A549 (cell line): ENCODE measurements at regions not wholly inside any gene's neighbourhood (a gene's known extent, or its start where the extent isn't known, plus 50 kb on each side); places are given as distances from the start of the nearest gene placed in this dataset.

ENCODE experiments used
- ATAC-seq, 2 experiments: fragments of 200-7000 bp in 1 of 2; fragments of >200 bp in 1 of 2; cut with Nextera tagmentation in 1 of 2; cut with Tn5 transposase in 1 of 2; 3 replicates each; pipeline versions ENCODE4 v1.8.0 to v1.9.1; 2018 to 2020; ENCODE audit warnings: mild to moderate bottlenecking in 1 of 2, moderate library complexity in 1 of 2
- CTCF ChIA-PET: fragments of 300-600 bp; sonication (Branson Sonifier 250); formaldehyde crosslinking; extraction: SDS; loops from one replicate; lab custom pipeline; 2021; ENCODE audit warnings: antibody characterized with exemption, inconsistent platforms; lab: Yijun Ruan, JAX
- POLR2A ChIA-PET: fragments of 350-600 bp; formaldehyde crosslinking; extraction: SDS; loops from one replicate; lab custom pipeline; 2021; ENCODE audit warnings: antibody characterized with exemption, inconsistent platforms; lab: Yijun Ruan, JAX
- DNase-seq, 2 experiments: peaks; one replicate each; pipeline versions ENCODE4 v3.0.0 to v3.0.0-alpha.2; 2011 to 2016; ENCODE audit warnings: low read depth in 1 of 2, low spot score in 1 of 2
- FAIRE-seq: peaks from 2 replicates; lab custom pipeline; 2011; peaks lifted over from hg19 to GRCh38; lab: Jason Lieb, UNC
- H3K27ac ChIP-seq, 2 experiments: fragments of >200 bp; sonication (Bioruptor Twin); formaldehyde crosslinking; 3 replicates each; pipeline ENCODE4 v1.5.1; 2016 to 2017
- H3K4me1 ChIP-seq: fragments of >200 bp; sonication (Bioruptor Twin); formaldehyde crosslinking; 3 replicates; pipeline ENCODE4 v1.6.1; 2016
- H3K4me2 ChIP-seq: fragments of >200 bp; sonication (Bioruptor Twin); formaldehyde crosslinking; 3 replicates; pipeline ENCODE4 v1.6.1; 2016
- H3K4me3 ChIP-seq: fragments of >200 bp; sonication (Bioruptor Twin); formaldehyde crosslinking; 3 replicates; pipeline ENCODE4 v1.5.1; 2016
- H3K9me3 ChIP-seq: fragments of >200 bp; sonication (Bioruptor Twin); formaldehyde crosslinking; 3 replicates; pipeline ENCODE4 v1.6.1; 2016
- BCL3 ChIP-seq: fragments of >200 bp; sonication (Bioruptor Twin); formaldehyde crosslinking; IDR thresholded peaks from 3 replicates; pipeline ENCODE4 v1.6.1; 2016
- BHLHE40 ChIP-seq: IDR thresholded peaks from 2 replicates; pipeline ENCODE4 v1.6.1; 2012; ENCODE audit warnings: low read depth, low read length, inconsistent platforms
- CBX8 ChIP-seq: fragments of 200-600 bp; sonication (generic); IDR thresholded peaks from 2 replicates; pipeline ENCODE4 v1.6.1; 2016
- CEBPB ChIP-seq, 2 experiments: fragments of >200 bp in 1 of 2; sonication (Bioruptor Twin) in 1 of 2; formaldehyde crosslinking in 1 of 2; IDR thresholded peaks; 2 replicates each; pipeline ENCODE4 v1.6.1; 2012 to 2016
- CHD2 ChIP-seq: fragments of 150-350 bp; IDR thresholded peaks from 2 replicates; pipeline ENCODE4 v1.6.1; 2014; ENCODE audit warnings: low read length; ENCODE audit not compliant: partially characterized antibody
- CHD4 ChIP-seq: fragments of 200-600 bp; sonication (generic); IDR thresholded peaks from 2 replicates; pipeline ENCODE4 v1.6.1; 2016; ENCODE audit warnings: antibody characterized with exemption, mild to moderate bottlenecking, borderline replicate concordance
- CTCF ChIP-seq: fragments of >200 bp; sonication (Bioruptor Twin); formaldehyde crosslinking; IDR thresholded peaks from 3 replicates; pipeline ENCODE4 v1.5.1; 2016
- HMGXB4 ChIP-seq: fragments of 250-450 bp; sonication (Bioruptor Pico); IDR thresholded peaks from 2 replicates; pipeline ENCODE4 v1.5.0; 2021; ENCODE audit warnings: mild to moderate bottlenecking, moderate library complexity, borderline replicate concordance
- HOXA7 ChIP-seq: fragments of 250-450 bp; sonication (Bioruptor Pico); IDR thresholded peaks from 2 replicates; pipeline ENCODE4 v1.5.0; 2020; ENCODE audit warnings: mild to moderate bottlenecking, moderate library complexity
- HOXB13 ChIP-seq: fragments of 250-450 bp; sonication (Bioruptor Pico); IDR thresholded peaks from 2 replicates; pipeline ENCODE4 v1.5.0; 2020; ENCODE audit warnings: low read depth, mild to moderate bottlenecking, moderate library complexity
- HOXB5 ChIP-seq: fragments of 250-450 bp; sonication (Bioruptor Pico); IDR thresholded peaks from 2 replicates; pipeline ENCODE4 v1.5.0; 2020; ENCODE audit warnings: mild to moderate bottlenecking, moderate library complexity
- JUN ChIP-seq, 2 experiments: fragments of >200 bp; sonication (Bioruptor Twin); formaldehyde crosslinking; IDR thresholded peaks; 2 replicates in 1 of 2; 3 replicates in 1 of 2; pipeline ENCODE4 v1.6.1; 2016 to 2017
- MAFK ChIP-seq: fragments of 450-650 bp; IDR thresholded peaks from 2 replicates; pipeline ENCODE4 v1.6.1; 2014; ENCODE audit not compliant: partially characterized antibody
- MAX ChIP-seq: IDR thresholded peaks from 2 replicates; pipeline ENCODE4 v1.6.1; 2012
- MAZ ChIP-seq: fragments of 150-350 bp; IDR thresholded peaks from 2 replicates; pipeline ENCODE4 v1.6.1; 2014; ENCODE audit warnings: antibody characterized with exemption, low read depth, low read length, borderline replicate concordance
- NPAS2 ChIP-seq: fragments of 250-450 bp; sonication (Bioruptor Pico); IDR thresholded peaks from 2 replicates; pipeline ENCODE4 v1.8.0; 2022; ENCODE audit warnings: mild to moderate bottlenecking, moderate library complexity, borderline replicate concordance
- PBX3 ChIP-seq: IDR thresholded peaks from 2 replicates; pipeline ENCODE4 v1.6.1; 2012
- PHF8 ChIP-seq: fragments of 200-600 bp; sonication (generic); IDR thresholded peaks from 2 replicates; pipeline ENCODE4 v1.6.1; 2016; ENCODE audit warnings: low read depth, mild to moderate bottlenecking, antibody characterized with exemption, moderate library complexity, borderline replicate concordance
- POLR2A ChIP-seq: IDR thresholded peaks from 2 replicates; pipeline ENCODE4 v1.6.1; 2012; ENCODE audit warnings: mild to moderate bottlenecking, low read length
- POLR2AphosphoS2 ChIP-seq: conservative IDR thresholded peaks from 2 replicates; pipeline ENCODE4 v1.6.1; 2012; ENCODE audit warnings: low read length, improper control_type of control experiment, inconsistent platforms
- RAD21 ChIP-seq, 2 experiments: fragments of >200 bp in 1 of 2; sonication (Bioruptor Twin) in 1 of 2; formaldehyde crosslinking in 1 of 2; IDR thresholded peaks in 1 of 2; conservative IDR thresholded peaks in 1 of 2; 2 replicates in 1 of 2; 3 replicates in 1 of 2; pipeline ENCODE4 v1.6.1; 2012 to 2018; ENCODE audit warnings: inconsistent platforms in 1 of 2
- RARB ChIP-seq: fragments of 250-450 bp; sonication (Bioruptor Pico); IDR thresholded peaks from 2 replicates; pipeline ENCODE4 v1.8.0; 2021; ENCODE audit warnings: mild to moderate bottlenecking, moderate library complexity
- RNF2 ChIP-seq: fragments of 200-600 bp; sonication (generic); IDR thresholded peaks from 2 replicates; pipeline ENCODE4 v1.6.1; 2016; ENCODE audit warnings: low read depth, mild to moderate bottlenecking, antibody characterized with exemption, moderate library complexity, borderline replicate concordance
- SREBF2 ChIP-seq: fragments of 450-650 bp; IDR thresholded peaks from 2 replicates; pipeline ENCODE4 v1.6.1; 2014; ENCODE audit warnings: mild to moderate bottlenecking, moderate library complexity
- TFCP2L1 ChIP-seq: fragments of 250-450 bp; sonication (Bioruptor Pico); IDR thresholded peaks from 2 replicates; pipeline ENCODE4 v1.5.0; 2021; ENCODE audit warnings: mild to moderate bottlenecking
- TP53 ChIP-seq: fragments of 250-450 bp; sonication (Bioruptor Pico); IDR thresholded peaks from 2 replicates; pipeline ENCODE4 v1.5.0; 2021; ENCODE audit warnings: mild to moderate bottlenecking, moderate library complexity
- ZFP36 ChIP-seq: fragments of 450-650 bp; IDR thresholded peaks from 2 replicates; pipeline ENCODE4 v1.6.1; 2014; ENCODE audit warnings: borderline replicate concordance; ENCODE audit not compliant: partially characterized antibody
- ZNF302 ChIP-seq: fragments of 250-450 bp; sonication (Bioruptor Pico); IDR thresholded peaks from 2 replicates; pipeline ENCODE4 v1.9.0; 2021; ENCODE audit warnings: inconsistent platforms, mild to moderate bottlenecking, moderate library complexity
- WGBS: methylation state at CpG from one replicate; pipeline ENCODE4 v1.1.6; 2017; ENCODE audit errors: missing lambda C conversion rate; 5-methylcytosine and 5-hydroxymethylcytosine counted together

- DNase-seq, result no peak
- 71% methylated on average over 2 of the region's 2 CpGs for WGBS
- ChIA-PET CTCF (no interaction called here), POLR2A (no interaction called here)
- TF ChIP-seq POLR2A (no peak), HOXB5 (CRISPR knock-in tag) (no peak), HMGXB4 (no peak), CHD2 (no peak), TP53 (CRISPR knock-in tag) (no peak), BHLHE40 (no peak), PBX3 (no peak), MAFK (no peak), NPAS2 (CRISPR knock-in tag) (no peak), CHD4 (no peak), SREBF2 (no peak)
- H3K27ac ChIP-seq, result no peak overlapping the region
- no peak for ATAC-seq
- H3K4me1 ChIP-seq, result no peaks in the 10 kb centered on the region
- H3K4me2 ChIP-seq, result no peak overlapping the region
- no peak overlapping the region for H3K4me3 ChIP-seq
- no peak for FAIRE-seq
- H3K9me3 ChIP-seq, result no peaks in the 10 kb centered on the region
Measured at GRCh38 chr15:62491642-62492041, 326.6 kb upstream of the C2CD4B start.

GRCh38 chr15:62492900-62493299 lies 327.8 kb upstream of the C2CD4B start:
- H3K9me3 ChIP-seq, result no peaks in the 10 kb centered on the region
- no peak overlapping the region for H3K4me2 ChIP-seq
- POLR2A ChIA-PET, result no interaction called here
- no peaks in the 10 kb centered on the region for H3K4me1 ChIP-seq
- FAIRE-seq (no peak), ATAC-seq (no peak), DNase-seq (no peak)
- no peak overlapping the region for H3K27ac ChIP-seq
- WGBS, result 72% methylated on average over 6 of the region's 6 CpGs
- CTCF ChIA-PET, result interaction anchor here (1.0 kb wide), 1 partner anchor 22 kb away, joined by 3 read pairs; no protein-coding TSS in a partner anchor
- H3K4me3 ChIP-seq, result no peak overlapping the region
- TF ChIP-seq MAZ (no peak), RARB (CRISPR knock-in tag) (no peak), CBX8 (no peak), POLR2AphosphoS2 (no peak), MAX (no peak), JUN (IDR thresholded peaks at IDR 0.05) (no peak), RNF2 (no peak), HOXA7 (CRISPR knock-in tag) (no peak), BCL3 (no peak)

GRCh38 chr15:62494197-62494596 lies 329.1 kb upstream of the C2CD4B start:
- ATAC-seq (no peak), FAIRE-seq (no peak), DNase-seq (no peak)
- Histone ChIP-seq H3K27ac (no peak overlapping the region), H3K4me3 (no peak overlapping the region), H3K4me1 (no peaks in the 10 kb centered on the region), H3K9me3 (no peaks in the 10 kb centered on the region), H3K4me2 (no peak overlapping the region)
- ChIA-PET CTCF (no interaction called here), POLR2A (no interaction called here)
- 83% methylated on average over 4 of the region's 4 CpGs for WGBS
- TF ChIP-seq ZFP36 (no peak), RAD21 (conservative IDR thresholded peaks at IDR 0.05 in 1 of 2, IDR thresholded peaks at IDR 0.05 in 1 of 2) (no peak), PHF8 (no peak), CTCF (no peak), SREBF2 (no peak), CBX8 (no peak), MAX (no peak), HMGXB4 (no peak), HOXB13 (no peak), CEBPB (IDR thresholded peaks at IDR 0.05) (no peak), BHLHE40 (no peak), TFCP2L1 (CRISPR knock-in tag) (no peak), MAZ (no peak), ZNF302 (CRISPR knock-in tag) (no peak), TP53 (CRISPR knock-in tag) (no peak)
